T-helper 1 cell treated with Interleukin-12 subunit alpha and Interleukin-12 subunit beta and Interleukin-4 antibody, amounts not matched to agents 30 μg/mL and 1 μg/mL, for 36 hours (primary cell): ENCODE measurements at regions not wholly inside any gene's neighbourhood (a gene's known extent, or its start where the extent isn't known, plus 50 kb on each side); places are given as distances from the start of the nearest gene placed in this dataset.

Source experiments
- H3K27ac Mint-ChIP-seq: one replicate; pipeline ENCODE4 v1.8.0; 2021; ENCODE audit warnings: mild to moderate bottlenecking, mixed read lengths
- H3K27me3 Mint-ChIP-seq: one replicate; pipeline ENCODE4 v1.8.0; 2021; ENCODE audit warnings: low read depth, mixed read lengths
- H3K36me3 Mint-ChIP-seq: one replicate; pipeline ENCODE4 v1.8.0; 2021; ENCODE audit warnings: low read depth, mixed read lengths
- H3K4me1 Mint-ChIP-seq: one replicate; pipeline ENCODE4 v1.8.0; 2021; ENCODE audit warnings: low read depth, mixed read lengths
- H3K4me3 Mint-ChIP-seq: one replicate; pipeline ENCODE4 v1.8.0; 2021; ENCODE audit warnings: mild to moderate bottlenecking, moderate library complexity, mixed read lengths
- H3K9me3 Mint-ChIP-seq: one replicate; pipeline ENCODE4 v1.8.0; 2021; ENCODE audit warnings: mixed read lengths

DNA sequence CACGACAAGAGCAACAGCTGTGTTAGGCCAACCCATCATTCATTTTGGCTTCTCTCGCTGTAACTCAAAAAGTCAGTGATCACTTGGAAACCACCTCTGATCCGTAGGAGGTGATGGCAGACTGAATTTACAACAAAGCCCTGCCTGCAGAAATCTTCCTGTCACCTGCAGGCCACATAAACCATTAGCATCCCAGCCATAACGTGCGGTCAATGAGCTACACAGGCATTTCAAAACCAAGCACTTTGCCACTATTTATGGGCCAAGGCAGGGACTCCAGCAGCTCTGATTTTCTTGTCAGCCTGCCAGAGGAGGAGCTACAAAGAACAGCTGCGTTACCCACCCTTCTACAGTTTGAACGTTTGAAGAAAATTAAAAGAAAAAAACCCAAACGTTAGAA is 228.1 kb upstream of the PPARGC1A start:
- Mint-ChIP-seq H3K4me1 (no peaks in the 10 kb centered on the region), H3K27me3 (no peaks in the 10 kb centered on the region), H3K4me3 (no peak overlapping the region), H3K36me3 (no peaks in the 10 kb centered on the region), H3K27ac (no peak overlapping the region), H3K9me3 (no peaks in the 10 kb centered on the region)

DNA sequence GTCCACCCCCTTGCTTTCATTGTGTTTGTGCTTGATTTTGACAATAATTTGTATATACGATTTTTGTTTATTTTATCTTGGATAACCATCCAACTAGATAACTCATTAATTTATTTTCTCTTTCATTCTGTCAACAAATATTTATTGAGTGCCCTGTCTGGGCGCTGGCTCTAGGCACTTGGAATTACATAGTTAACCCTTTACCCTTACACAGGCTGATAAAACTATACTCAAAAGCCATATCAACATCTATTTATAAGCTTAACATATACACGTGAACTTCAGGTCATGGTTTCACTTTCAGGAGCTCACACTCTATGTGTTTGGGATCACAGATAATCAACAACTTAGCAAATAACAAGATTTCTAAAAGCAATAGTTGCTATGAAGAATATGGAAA is 226.3 kb upstream of the PPARGC1A start:
- no peaks in the 10 kb centered on the region for H3K9me3 Mint-ChIP-seq
- H3K36me3 Mint-ChIP-seq, result no peaks in the 10 kb centered on the region
- H3K27me3 Mint-ChIP-seq, result no peaks in the 10 kb centered on the region
- no peak overlapping the region for H3K27ac Mint-ChIP-seq
- no peak overlapping the region for H3K4me3 Mint-ChIP-seq
- H3K4me1 Mint-ChIP-seq, result no peaks in the 10 kb centered on the region

DNA sequence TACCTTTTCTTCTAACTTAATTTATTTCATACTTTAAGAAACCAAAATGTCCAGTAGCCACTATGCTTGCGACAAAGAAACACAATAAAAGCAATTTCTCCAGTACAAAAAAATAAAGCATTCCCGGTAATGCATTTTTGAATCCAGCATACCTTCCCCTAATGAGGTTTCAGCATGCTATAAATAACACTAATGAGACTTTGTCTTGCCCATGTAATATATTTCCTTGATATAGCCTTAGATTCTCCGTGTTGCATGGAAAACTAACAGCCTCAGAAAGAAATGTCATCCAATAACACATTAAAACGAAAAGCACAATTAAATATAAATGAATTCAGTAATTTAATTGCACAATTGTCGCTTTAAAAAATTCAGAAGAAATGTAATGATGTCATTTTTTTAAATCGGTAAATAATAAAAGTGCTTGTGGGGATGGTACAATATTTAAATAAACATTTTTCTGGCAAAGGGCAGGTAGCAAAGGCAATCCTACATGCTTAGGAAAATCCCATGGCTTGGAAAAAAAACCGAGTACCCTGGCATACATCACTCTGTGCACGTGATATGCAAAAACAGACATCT is 225.2 kb upstream of the PPARGC1A start:
- H3K27me3 Mint-ChIP-seq, result no peaks in the 10 kb centered on the region
- no peaks in the 10 kb centered on the region for H3K9me3 Mint-ChIP-seq
- no peak overlapping the region for H3K27ac Mint-ChIP-seq
- no peaks in the 10 kb centered on the region for H3K36me3 Mint-ChIP-seq
- H3K4me1 Mint-ChIP-seq, result no peaks in the 10 kb centered on the region
- no peak overlapping the region for H3K4me3 Mint-ChIP-seq

DNA sequence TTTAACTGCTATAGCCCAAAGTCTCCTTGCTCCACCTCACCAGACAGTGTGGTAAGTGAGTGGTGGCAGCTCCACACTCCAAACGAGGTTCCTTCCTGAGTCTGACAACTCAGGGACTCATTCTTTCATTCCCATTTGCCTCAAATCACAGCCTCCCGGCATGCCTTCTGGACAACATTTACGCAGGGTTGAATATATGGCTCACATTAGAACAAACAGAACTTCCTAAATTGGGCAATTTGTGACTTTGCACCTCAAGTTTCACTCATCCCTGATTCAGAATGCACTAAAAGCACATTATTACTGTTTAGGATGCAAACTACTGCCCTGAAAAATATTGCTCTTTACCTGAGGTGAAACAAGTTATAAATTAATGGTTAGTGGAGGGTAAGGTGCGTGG is 224.6 kb upstream of the PPARGC1A start:
- Mint-ChIP-seq H3K27ac (no peak overlapping the region), H3K4me3 (no peak overlapping the region), H3K36me3 (no peaks in the 10 kb centered on the region), H3K4me1 (no peaks in the 10 kb centered on the region), H3K9me3 (no peaks in the 10 kb centered on the region), H3K27me3 (no peaks in the 10 kb centered on the region)

DNA sequence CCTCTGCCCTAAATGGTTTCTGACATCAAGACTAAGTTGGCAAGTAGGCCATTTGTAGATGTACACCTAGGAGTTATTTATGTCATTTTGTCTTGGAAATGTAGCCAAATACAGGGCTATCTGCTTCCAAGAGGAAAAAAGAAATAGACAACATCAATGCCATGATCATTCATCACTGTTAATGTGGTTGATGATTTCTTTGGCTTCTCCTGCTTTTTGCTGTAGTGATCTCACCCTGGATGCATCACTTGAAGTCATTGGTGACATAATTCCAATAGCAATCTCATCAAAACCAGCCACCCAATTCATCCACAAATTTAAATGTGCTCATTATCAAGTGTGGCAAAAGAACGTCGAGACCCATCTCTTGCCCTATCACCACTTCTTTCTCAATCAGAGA is 222.6 kb upstream of the PPARGC1A start:
- H3K9me3 Mint-ChIP-seq, result no peaks in the 10 kb centered on the region
- H3K27me3 Mint-ChIP-seq, result no peaks in the 10 kb centered on the region
- H3K4me1 Mint-ChIP-seq, result no peaks in the 10 kb centered on the region
- H3K4me3 Mint-ChIP-seq, result no peak overlapping the region
- H3K27ac Mint-ChIP-seq, result no peak overlapping the region
- no peaks in the 10 kb centered on the region for H3K36me3 Mint-ChIP-seq

DNA sequence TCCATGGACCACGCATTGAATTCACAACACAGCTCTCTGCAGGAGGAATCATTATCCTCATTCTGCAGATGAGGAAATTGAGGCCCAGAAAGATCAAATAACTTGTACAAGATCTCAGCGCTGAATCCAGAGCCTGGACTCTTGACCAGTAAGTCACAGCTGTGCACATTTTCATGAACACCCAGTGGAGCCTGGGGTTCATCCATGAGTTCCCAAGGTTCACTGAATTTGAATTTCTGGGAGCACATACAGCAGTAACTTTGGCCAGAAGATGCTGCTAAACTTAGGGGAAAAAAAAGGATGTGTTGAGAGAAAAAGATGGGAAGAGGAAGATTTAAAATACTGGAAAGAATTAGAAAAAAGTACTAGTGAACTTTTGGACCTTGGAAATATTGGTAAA is 218.7 kb upstream of the PPARGC1A start:
- H3K27me3 Mint-ChIP-seq, result no peaks in the 10 kb centered on the region
- no peaks in the 10 kb centered on the region for H3K9me3 Mint-ChIP-seq
- no peaks in the 10 kb centered on the region for H3K4me1 Mint-ChIP-seq
- H3K27ac Mint-ChIP-seq, result no peak overlapping the region
- H3K4me3 Mint-ChIP-seq, result no peak overlapping the region
- H3K36me3 Mint-ChIP-seq, result no peaks in the 10 kb centered on the region

DNA sequence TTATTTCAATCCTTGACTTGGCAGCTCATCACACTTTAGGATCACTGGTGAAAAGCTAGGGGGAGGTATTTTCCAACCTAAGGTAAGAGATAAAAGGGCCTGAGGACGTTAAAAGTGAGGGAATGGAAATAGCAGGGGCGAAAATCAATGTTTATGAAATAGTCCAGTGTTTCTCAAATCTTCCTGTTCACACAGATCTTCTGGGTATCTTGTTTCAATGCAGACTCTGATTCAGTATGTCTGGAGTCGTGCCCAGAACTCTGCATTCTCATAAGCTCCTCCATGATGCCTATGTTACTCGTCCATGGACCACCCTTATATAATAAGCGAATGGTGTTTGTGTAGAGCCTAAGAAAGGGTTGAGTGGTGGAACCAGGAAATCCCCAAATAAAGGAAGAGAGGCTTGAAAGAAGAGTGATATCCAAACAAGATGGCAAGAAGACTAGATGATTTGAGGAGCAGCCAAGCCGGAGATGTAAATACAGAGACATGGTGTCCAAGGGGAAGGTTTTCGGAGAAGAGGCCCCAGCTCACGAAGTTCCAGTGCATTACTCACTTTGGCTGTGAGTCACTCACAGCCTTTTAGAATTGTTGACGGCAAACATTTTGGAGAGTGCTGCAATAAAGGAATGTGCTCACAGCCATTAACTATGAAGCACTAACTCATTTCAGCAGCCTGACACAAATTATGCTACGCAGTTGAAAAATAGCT is 215.6 kb upstream of the PPARGC1A start:
- Mint-ChIP-seq H3K27me3 (no peaks in the 10 kb centered on the region), H3K9me3 (no peaks in the 10 kb centered on the region), H3K36me3 (no peaks in the 10 kb centered on the region), H3K27ac (no peak overlapping the region), H3K4me3 (no peak overlapping the region), H3K4me1 (no peaks in the 10 kb centered on the region)

DNA sequence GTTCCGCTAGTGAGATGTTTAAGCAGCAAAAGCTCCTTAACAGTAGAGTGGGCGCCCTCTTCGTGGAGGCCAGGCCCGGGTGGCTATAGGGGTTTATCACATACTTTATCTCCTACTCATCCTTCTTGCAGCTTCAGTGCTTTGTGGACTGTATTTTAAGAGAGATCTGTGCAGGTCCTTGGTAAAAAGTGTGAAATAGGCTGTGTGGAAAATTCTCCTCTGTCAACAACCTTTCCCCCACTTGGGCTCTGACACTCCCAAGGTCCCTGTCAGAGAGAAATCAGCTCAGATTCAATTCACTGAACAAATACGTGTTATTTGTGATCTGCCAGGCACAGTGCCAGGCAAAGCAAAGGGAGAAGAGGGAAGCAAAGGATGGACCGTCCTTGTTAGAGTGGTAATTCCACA is 214.3 kb upstream of the PPARGC1A start:
- no peaks in the 10 kb centered on the region for H3K4me1 Mint-ChIP-seq
- H3K36me3 Mint-ChIP-seq, result no peaks in the 10 kb centered on the region
- no peaks in the 10 kb centered on the region for H3K27me3 Mint-ChIP-seq
- H3K4me3 Mint-ChIP-seq, result no peak overlapping the region
- no peaks in the 10 kb centered on the region for H3K9me3 Mint-ChIP-seq
- H3K27ac Mint-ChIP-seq, result no peak overlapping the region

DNA sequence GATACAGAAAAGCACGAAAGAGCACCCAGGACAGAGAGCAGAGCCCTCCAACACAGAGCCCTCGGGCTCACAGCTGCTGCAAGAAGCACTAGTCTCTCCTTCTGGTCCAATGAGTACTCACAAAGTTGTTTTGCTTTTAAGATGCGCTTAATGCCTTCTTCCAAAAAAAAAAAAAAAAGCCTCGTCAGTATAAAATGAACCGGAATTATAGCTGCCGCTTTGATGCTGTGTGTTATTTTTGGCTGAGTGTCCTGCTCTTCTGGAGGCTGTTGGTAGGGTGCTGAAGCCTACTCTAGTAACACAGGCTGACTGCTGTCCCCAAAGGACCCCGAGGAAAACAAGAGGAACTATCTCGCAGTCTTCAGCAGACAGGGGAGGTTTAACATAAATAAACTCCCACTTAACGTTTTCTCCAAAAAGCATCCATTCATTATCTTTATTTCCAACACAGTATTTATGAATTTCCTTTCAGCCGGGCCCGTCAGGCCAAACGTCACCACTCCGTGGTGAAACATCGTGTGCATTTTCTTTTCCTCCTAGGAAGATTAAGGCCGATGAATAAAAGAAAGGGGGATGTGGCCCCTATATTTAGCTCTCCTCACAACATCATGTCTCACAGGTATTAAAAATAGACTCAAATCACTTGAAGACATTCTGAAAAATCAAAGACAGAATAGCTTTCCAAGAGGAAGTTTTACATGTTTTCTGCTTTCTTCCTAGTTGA is 213.7 kb upstream of the PPARGC1A start:
- no peak overlapping the region for H3K4me3 Mint-ChIP-seq

DNA sequence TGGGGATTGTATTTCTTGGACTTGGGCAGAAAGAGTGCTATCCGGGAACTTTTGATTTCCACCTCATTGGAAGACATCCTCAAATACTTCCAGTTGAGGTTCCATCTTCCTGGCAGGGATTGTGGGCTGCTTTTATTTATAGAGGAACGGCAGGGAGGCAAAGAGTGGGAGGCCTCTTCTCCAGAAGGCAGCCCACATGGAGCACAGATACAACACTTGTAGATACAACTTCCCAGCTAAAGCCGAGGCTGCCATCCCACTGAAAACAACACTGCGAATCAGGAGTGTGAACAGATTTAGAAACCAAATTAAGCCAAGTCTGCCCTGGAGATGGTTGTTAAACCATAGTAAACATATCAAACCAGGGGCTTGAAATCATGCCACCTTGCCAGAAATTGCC is 212.8 kb upstream of the PPARGC1A start:
- H3K27me3 Mint-ChIP-seq, result no peaks in the 10 kb centered on the region

More for the DNA sequence above, 213.7 kb upstream of the PPARGC1A start:
- Mint-ChIP-seq H3K36me3 (no peaks in the 10 kb centered on the region), H3K27me3 (no peaks in the 10 kb centered on the region), H3K27ac (no peak overlapping the region), H3K9me3 (no peaks in the 10 kb centered on the region), H3K4me1 (no peaks in the 10 kb centered on the region)

DNA sequence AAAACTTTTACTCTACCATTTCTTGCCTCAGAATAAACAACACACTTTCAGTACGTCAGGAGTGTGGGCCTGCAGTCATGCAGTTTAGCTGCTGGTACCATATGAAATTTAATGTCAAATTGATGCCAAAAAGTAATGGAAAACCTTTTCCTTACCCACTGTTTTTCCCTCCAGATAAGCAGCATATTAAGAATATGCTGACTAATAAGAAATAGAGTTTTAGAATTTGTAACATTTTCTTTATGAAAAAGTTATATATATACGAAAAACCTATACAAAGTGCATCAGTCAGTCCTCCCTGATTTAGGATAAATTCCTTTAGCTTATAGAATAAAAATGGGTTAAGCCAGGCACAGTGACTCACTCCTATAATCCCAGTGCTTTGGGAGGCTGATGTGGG is 206.8 kb upstream of the PPARGC1A start:
- H3K36me3 Mint-ChIP-seq, result no peaks in the 10 kb centered on the region
- H3K4me1 Mint-ChIP-seq, result no peaks in the 10 kb centered on the region
- H3K27me3 Mint-ChIP-seq, result no peaks in the 10 kb centered on the region
- no peaks in the 10 kb centered on the region for H3K9me3 Mint-ChIP-seq
- H3K4me3 Mint-ChIP-seq, result no peak overlapping the region
- H3K27ac Mint-ChIP-seq, result no peak overlapping the region

More for the DNA sequence above, 212.8 kb upstream of the PPARGC1A start:
- Mint-ChIP-seq H3K4me1 (no peaks in the 10 kb centered on the region), H3K36me3 (no peaks in the 10 kb centered on the region), H3K27ac (no peak overlapping the region), H3K9me3 (no peaks in the 10 kb centered on the region), H3K4me3 (no peak overlapping the region)

DNA sequence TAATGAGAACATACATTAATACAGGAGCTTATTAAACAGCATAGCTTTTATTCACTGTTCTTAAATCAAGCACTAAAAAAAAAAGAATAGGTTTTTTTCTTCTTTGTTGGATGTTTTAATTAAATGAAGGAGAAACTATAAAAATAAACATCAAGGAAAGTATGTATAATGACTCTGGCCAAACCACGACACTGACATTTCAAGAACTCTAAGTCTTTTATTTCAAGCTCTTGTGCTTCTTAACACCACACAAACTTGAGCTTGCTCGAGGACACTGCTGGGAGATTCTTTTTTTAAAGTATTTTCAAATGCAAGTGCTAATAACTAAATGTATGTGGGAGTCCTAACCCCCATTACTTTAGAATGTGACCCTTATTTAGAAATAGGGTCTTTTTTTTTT is 204.9 kb upstream of the PPARGC1A start:
- Mint-ChIP-seq H3K36me3 (no peaks in the 10 kb centered on the region), H3K9me3 (no peaks in the 10 kb centered on the region), H3K4me1 (no peaks in the 10 kb centered on the region), H3K27me3 (no peaks in the 10 kb centered on the region), H3K27ac (no peak overlapping the region), H3K4me3 (no peak overlapping the region)

DNA sequence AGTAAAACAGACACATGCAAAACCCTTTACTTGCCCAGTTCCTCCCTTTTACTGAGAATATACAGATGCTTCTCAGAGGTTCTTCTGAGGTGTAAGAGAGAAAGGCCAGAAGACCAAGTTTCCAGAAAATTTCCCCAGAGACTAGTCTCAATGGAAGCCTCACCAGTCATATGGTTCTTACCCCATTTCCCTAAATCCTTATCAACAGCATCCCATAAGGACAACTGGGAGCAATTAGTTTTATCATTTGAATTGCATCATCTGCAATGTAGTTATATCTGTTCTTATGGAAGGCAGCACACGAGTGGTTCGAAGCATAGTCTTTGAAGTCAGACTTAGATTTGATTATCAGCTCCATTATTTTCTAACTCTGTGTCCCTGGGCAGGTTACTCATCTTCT is 203.6 kb upstream of the PPARGC1A start:
- no peak overlapping the region for H3K27ac Mint-ChIP-seq
- no peak overlapping the region for H3K4me3 Mint-ChIP-seq
- no peaks in the 10 kb centered on the region for H3K36me3 Mint-ChIP-seq
- no peaks in the 10 kb centered on the region for H3K9me3 Mint-ChIP-seq
- no peaks in the 10 kb centered on the region for H3K4me1 Mint-ChIP-seq
- H3K27me3 Mint-ChIP-seq, result no peaks in the 10 kb centered on the region

DNA sequence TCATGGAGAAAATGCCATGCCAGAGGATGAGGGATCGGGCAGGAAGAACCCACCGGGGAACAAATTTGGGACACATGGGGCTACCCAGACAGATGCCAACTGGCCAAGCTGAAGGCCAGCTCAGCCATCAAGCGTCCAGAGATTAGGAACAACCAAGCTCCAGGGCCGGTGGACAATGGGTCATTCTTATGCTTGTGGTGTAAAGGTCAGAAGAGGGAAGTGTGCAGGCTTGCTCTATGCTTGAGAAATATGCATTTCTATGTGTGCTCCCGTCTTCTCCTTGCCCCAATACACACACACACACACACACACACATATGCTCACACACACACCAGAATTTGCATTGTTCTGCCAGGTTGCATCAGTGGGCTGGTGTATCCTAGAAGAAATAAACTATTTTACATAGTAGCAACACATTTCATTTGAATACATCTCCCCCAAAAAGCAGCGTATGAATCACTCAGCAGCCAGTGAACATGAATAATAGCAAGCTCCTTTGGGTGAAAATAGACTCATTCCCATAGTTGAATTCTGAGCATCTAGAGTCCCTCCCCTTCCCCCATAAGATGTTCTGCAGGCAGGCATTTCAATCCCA is 201.9 kb upstream of the PPARGC1A start:
- H3K27me3 Mint-ChIP-seq, result no peaks in the 10 kb centered on the region
- H3K9me3 Mint-ChIP-seq, result no peaks in the 10 kb centered on the region
- no peaks in the 10 kb centered on the region for H3K4me1 Mint-ChIP-seq
- no peaks in the 10 kb centered on the region for H3K36me3 Mint-ChIP-seq
- H3K4me3 Mint-ChIP-seq, result no peak overlapping the region
- no peak overlapping the region for H3K27ac Mint-ChIP-seq
